ENCODE measurements at regions not wholly inside any gene's neighbourhood (a gene's known extent, or its start where the extent isn't known, plus 50 kb on each side); places are given as distances from the start of the nearest gene placed in this dataset.

- no peak for DNase-seq (ENCODE audit: low spot score in 2 of 2)
- TF ChIP-seq EP300 (IDR thresholded peaks at IDR 0.05) (no peak), CTCF (IDR thresholded peaks at IDR 0.05) (no peak), POLR2A (IDR thresholded peaks at IDR 0.05) (no peak)
- 34 to 38% methylated on average over 2 of the region's 2 CpGs for WGBS, 2 donors
Measured at GRCh38 chr7:114317450-114318098, 97.0 kb upstream of the FOXP2 start.

GRCh38 chr7:114312649-114313048 lies 102.0 kb upstream of the FOXP2 start:
- no peaks in the 10 kb centered on the region for H3K27me3 ChIP-seq
- H3K4me3 ChIP-seq, result no peak overlapping the region
- H3K4me1 ChIP-seq, result no peaks in the 10 kb centered on the region
- no peak for DNase-seq (ENCODE audit: low spot score in 2 of 2)
- H3K36me3 ChIP-seq, result no peaks in the 10 kb centered on the region
- no peak overlapping the region for H3K27ac ChIP-seq
- no peaks in the 10 kb centered on the region for H3K9me3 ChIP-seq
- 92 to 93% methylated on average over 1 of the region's 1 CpG for WGBS, 2 donors
- no peak for TF ChIP-seq CTCF (IDR thresholded peaks at IDR 0.05)
- no peak for TF ChIP-seq EP300 (IDR thresholded peaks at IDR 0.05)
- TF ChIP-seq POLR2A (IDR thresholded peaks at IDR 0.05), result no peak

More at GRCh38 chr7:114317450-114318098, 97.0 kb upstream of the FOXP2 start:
- no peaks in the 10 kb centered on the region for H3K36me3 ChIP-seq
- H3K9me3 ChIP-seq, result no peaks in the 10 kb centered on the region
- H3K27me3 ChIP-seq, result no peaks in the 10 kb centered on the region
- H3K27ac ChIP-seq, result no peak overlapping the region
- no peaks in the 10 kb centered on the region for H3K4me1 ChIP-seq
- no peak overlapping the region for H3K4me3 ChIP-seq

GRCh38 chr7:114310345-114311110 lies 104.1 kb upstream of the FOXP2 start:
- TF ChIP-seq CTCF (IDR thresholded peaks at IDR 0.05), result no peak
- TF ChIP-seq POLR2A (IDR thresholded peaks at IDR 0.05), result no peak
- no peak for TF ChIP-seq EP300 (IDR thresholded peaks at IDR 0.05)
- 94 to 97% methylated on average over 6 of the region's 6 CpGs for WGBS, 2 donors

GRCh38 chr7:114309729-114310128 lies 104.9 kb upstream of the FOXP2 start:
- H3K4me1 ChIP-seq, result no peaks in the 10 kb centered on the region
- H3K4me3 ChIP-seq, result no peak overlapping the region
- no peak overlapping the region for H3K27ac ChIP-seq
- no peak for DNase-seq (ENCODE audit: low spot score in 2 of 2)
- 81 to 82% methylated on average over 2 of the region's 2 CpGs for WGBS, 2 donors
- H3K9me3 ChIP-seq, result peaks cover 0 to 4% (median 0%) of the 10 kb centered on the region in 4 donors
- no peak for TF ChIP-seq EP300 (IDR thresholded peaks at IDR 0.05)
- TF ChIP-seq CTCF (IDR thresholded peaks at IDR 0.05), result no peak
- TF ChIP-seq POLR2A (IDR thresholded peaks at IDR 0.05), result no peak
- H3K36me3 ChIP-seq, result no peaks in the 10 kb centered on the region
- H3K27me3 ChIP-seq, result no peaks in the 10 kb centered on the region

More at GRCh38 chr7:114310345-114311110, 104.1 kb upstream of the FOXP2 start:
- Histone ChIP-seq H3K27me3 (no peaks in the 10 kb centered on the region), H3K4me3 (no peak overlapping the region), H3K4me1 (no peaks in the 10 kb centered on the region), H3K27ac (no peak overlapping the region), H3K9me3 (peaks cover 0 to 4% (median 0%) of the 10 kb centered on the region in 4 donors), H3K36me3 (no peaks in the 10 kb centered on the region)
- DNase-seq (ENCODE audit: low spot score in 2 of 2), result no peak

- no peak for DNase-seq (ENCODE audit: low spot score in 2 of 2)
- no peak overlapping the region for H3K27ac ChIP-seq
- no peaks in the 10 kb centered on the region for H3K27me3 ChIP-seq
- H3K9me3 ChIP-seq, result peaks cover 0 to 4% (median 0%) of the 10 kb centered on the region in 4 donors
- no peak overlapping the region for H3K4me3 ChIP-seq
- TF ChIP-seq EP300 (IDR thresholded peaks at IDR 0.05), result no peak
- TF ChIP-seq POLR2A (IDR thresholded peaks at IDR 0.05), result no peak
- TF ChIP-seq CTCF (IDR thresholded peaks at IDR 0.05), result no peak
- H3K36me3 ChIP-seq, result no peaks in the 10 kb centered on the region
- H3K4me1 ChIP-seq, result no peaks in the 10 kb centered on the region
Measured at GRCh38 chr7:114303301-114303700, 111.3 kb upstream of the FOXP2 start.
